ENCODE measurements at regions not wholly inside any gene's neighbourhood (a gene's known extent, or its start where the extent isn't known, plus 50 kb on each side); places are given as distances from the start of the nearest gene placed in this dataset.

DNA sequence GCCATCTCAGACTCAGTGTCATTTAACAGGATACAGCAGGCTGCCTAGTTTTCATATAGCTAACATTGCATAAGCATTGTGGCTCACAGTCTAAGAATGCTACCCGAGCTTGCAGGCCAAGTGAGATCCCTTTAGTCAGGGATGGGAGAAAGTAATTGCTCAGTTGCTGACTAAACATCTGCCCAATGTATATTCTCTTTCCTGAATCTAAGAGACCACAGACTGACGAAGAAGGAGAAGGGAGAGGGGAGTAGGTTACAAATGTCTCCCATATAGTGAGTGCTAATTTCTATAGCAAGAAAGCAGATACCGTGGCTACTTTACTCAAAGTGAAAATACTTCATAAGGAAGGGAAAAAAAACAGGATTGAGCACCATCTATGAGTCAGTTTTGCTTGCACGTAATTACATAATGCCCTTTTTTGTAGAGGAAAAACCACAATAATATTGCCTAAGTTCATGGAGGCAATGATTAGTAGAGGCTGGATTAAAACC, 453.9 kb downstream of the COG6 start:
- H3K9me2 ChIP-seq (replicated peaks; ENCODE audit: insufficient read depth) = no peaks in the 10 kb centered on the region
- H3K4me3 ChIP-seq = no peak overlapping the region
- H3K36me3 ChIP-seq (replicated peaks; ENCODE audit: insufficient read depth, low read depth) = no peaks in the 10 kb centered on the region
- 79% methylated on average over 4 of the region's 4 CpGs for WGBS (ENCODE audit: low lambda C conversion rate, missing lambda C conversion rate)
- DNase-seq (ENCODE audit: low spot score) = peak; percentile 34
- no peaks in the 10 kb centered on the region for H4K20me1 ChIP-seq (ENCODE audit: insufficient read depth, poor library complexity, severe bottlenecking)
- no peaks in the 10 kb centered on the region for H3K27me3 ChIP-seq
- H3K27ac ChIP-seq = peak overlapping the region; percentile 28
- H3K4me1 ChIP-seq (ENCODE audit: insufficient read depth) = no peaks in the 10 kb centered on the region
- TF ChIP-seq EZH2phosphoT487 (IDR thresholded peaks at IDR 0.05; ENCODE audit: low read depth, severe bottlenecking, unreplicated experiment) (no peak), EZH2 (IDR thresholded peaks at IDR 0.05; ENCODE audit: borderline replicate concordance) (no peak)
- TF ChIP-seq, protein P1, sequence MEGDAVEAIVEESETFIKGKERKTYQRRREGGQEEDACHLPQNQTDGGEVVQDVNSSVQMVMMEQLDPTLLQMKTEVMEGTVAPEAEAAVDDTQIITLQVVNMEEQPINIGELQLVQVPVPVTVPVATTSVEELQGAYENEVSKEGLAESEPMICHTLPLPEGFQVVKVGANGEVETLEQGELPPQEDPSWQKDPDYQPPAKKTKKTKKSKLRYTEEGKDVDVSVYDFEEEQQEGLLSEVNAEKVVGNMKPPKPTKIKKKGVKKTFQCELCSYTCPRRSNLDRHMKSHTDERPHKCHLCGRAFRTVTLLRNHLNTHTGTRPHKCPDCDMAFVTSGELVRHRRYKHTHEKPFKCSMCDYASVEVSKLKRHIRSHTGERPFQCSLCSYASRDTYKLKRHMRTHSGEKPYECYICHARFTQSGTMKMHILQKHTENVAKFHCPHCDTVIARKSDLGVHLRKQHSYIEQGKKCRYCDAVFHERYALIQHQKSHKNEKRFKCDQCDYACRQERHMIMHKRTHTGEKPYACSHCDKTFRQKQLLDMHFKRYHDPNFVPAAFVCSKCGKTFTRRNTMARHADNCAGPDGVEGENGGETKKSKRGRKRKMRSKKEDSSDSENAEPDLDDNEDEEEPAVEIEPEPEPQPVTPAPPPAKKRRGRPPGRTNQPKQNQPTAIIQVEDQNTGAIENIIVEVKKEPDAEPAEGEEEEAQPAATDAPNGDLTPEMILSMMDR (IDR thresholded peaks at IDR 0.05; ENCODE audit: poor library complexity) = no peak
- H3K4me2 ChIP-seq = no peak overlapping the region
- H2AFZ ChIP-seq = no peak overlapping the region
- H3K79me2 ChIP-seq = no peaks in the 10 kb centered on the region
- no peaks in the 10 kb centered on the region for H3K9me3 ChIP-seq (ENCODE audit: low read depth)

DNA sequence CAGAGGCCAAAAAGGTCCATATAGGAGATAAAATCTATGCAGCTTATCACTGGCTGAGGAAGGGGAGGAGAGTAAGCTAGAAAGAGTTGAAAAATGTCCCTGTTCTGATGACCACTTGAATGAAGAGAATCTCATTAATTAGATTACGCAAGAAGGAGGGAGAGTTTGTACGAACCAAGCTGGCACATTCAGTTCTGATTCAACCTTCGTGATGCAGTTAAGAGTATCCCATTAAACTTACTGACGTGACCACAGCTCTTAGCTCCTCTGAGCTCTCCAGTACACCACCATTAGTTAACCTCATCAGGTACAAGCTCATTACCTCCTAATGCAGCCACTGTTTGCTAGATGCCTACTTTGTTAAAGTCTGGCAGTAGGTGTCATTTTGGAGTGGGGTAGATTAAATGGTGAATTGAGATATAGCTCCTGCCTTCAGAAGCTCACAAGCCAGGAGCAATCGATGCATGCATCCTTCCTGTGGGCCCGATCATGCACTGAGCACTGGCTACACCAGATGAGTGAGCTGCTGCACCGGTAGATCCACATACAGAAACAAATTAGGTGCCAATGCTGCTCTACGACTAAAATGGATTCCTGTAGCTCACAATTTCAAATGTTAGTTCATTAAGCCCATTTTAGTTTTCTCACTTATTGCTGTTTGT, 458.3 kb downstream of the COG6 start:
- DNase-seq (ENCODE audit: low spot score) = no peak
- TF ChIP-seq EZH2phosphoT487 (IDR thresholded peaks at IDR 0.05; ENCODE audit: low read depth, severe bottlenecking, unreplicated experiment) = no peak
- TF ChIP-seq, protein P1 (IDR thresholded peaks at IDR 0.05; ENCODE audit: poor library complexity) = no peak
- TF ChIP-seq EZH2 (IDR thresholded peaks at IDR 0.05; ENCODE audit: borderline replicate concordance) = no peak
- H3K4me2 ChIP-seq = no peak overlapping the region
- H3K27ac ChIP-seq = peak overlapping the region; percentile 92
- H3K36me3 ChIP-seq (replicated peaks; ENCODE audit: insufficient read depth, low read depth) = no peaks in the 10 kb centered on the region
- H3K79me2 ChIP-seq = no peaks in the 10 kb centered on the region
- H3K4me1 ChIP-seq (ENCODE audit: insufficient read depth) = peaks cover 17% of the 10 kb centered on the region
- WGBS (ENCODE audit: low lambda C conversion rate, missing lambda C conversion rate) = 95% methylated on average over 8 of the region's 8 CpGs
- no peak overlapping the region for H3K4me3 ChIP-seq
- no peaks in the 10 kb centered on the region for H3K27me3 ChIP-seq
- H2AFZ ChIP-seq = no peak overlapping the region
- no peaks in the 10 kb centered on the region for H4K20me1 ChIP-seq (ENCODE audit: insufficient read depth, poor library complexity, severe bottlenecking)
- H3K9me2 ChIP-seq (replicated peaks; ENCODE audit: insufficient read depth) = no peaks in the 10 kb centered on the region
- H3K9me3 ChIP-seq (ENCODE audit: low read depth) = no peaks in the 10 kb centered on the region

DNA sequence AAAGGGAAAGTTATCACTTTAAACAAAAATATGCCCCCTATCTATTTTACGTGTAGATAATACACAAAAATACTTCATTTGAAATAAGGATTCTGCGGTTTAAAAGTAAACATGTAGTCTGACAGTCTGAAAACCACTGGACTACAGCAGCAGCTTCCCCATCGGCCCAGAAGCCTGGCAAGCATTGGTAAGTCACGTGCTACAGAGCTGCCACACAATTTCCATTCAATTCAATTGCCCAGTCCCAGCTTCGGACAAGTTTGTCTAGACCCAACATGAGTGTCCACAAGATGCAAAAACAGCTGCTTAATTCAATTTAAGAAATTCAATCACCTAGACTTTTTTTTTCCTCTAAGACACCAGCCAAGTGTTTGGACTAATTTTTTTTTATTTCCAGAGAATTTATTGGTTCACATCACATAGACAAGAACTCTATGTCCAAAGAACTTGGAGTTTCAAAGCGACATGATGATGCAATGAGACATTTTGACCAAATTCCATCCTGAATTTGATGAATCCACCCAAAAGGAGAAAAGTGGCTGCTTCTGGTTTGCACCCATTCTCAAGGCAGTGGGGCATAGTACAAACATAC, 458.9 kb downstream of the COG6 start:
- H4K20me1 ChIP-seq (ENCODE audit: insufficient read depth, poor library complexity, severe bottlenecking) = no peaks in the 10 kb centered on the region
- peaks cover 17% of the 10 kb centered on the region for H3K4me1 ChIP-seq (ENCODE audit: insufficient read depth)
- WGBS (ENCODE audit: low lambda C conversion rate, missing lambda C conversion rate) = 96% methylated on average over 6 of the region's 6 CpGs
- no peak for DNase-seq (ENCODE audit: low spot score)
- H3K9me2 ChIP-seq (replicated peaks; ENCODE audit: insufficient read depth) = no peaks in the 10 kb centered on the region
- no peak overlapping the region for H3K4me3 ChIP-seq
- no peaks in the 10 kb centered on the region for H3K79me2 ChIP-seq
- TF ChIP-seq, protein P1 (IDR thresholded peaks at IDR 0.05; ENCODE audit: poor library complexity) = no peak
- TF ChIP-seq EZH2phosphoT487 (IDR thresholded peaks at IDR 0.05; ENCODE audit: low read depth, severe bottlenecking, unreplicated experiment) = no peak
- no peak for TF ChIP-seq EZH2 (IDR thresholded peaks at IDR 0.05; ENCODE audit: borderline replicate concordance)
- no peaks in the 10 kb centered on the region for H3K27me3 ChIP-seq
- H2AFZ ChIP-seq = no peak overlapping the region
- H3K27ac ChIP-seq = peak overlapping the region; percentile 92
- no peaks in the 10 kb centered on the region for H3K9me3 ChIP-seq (ENCODE audit: low read depth)
- no peaks in the 10 kb centered on the region for H3K36me3 ChIP-seq (replicated peaks; ENCODE audit: insufficient read depth, low read depth)
- H3K4me2 ChIP-seq = no peak overlapping the region
